Kidney glomerular epithelial cell (primary cell): ENCODE measurements at regions not wholly inside any gene's neighbourhood (a gene's known extent, or its start where the extent isn't known, plus 50 kb on each side); places are given as distances from the start of the nearest gene placed in this dataset.

ENCODE experiments used
- DNase-seq: peaks from one replicate; lab custom pipeline; 2025; lab: John Stamatoyannopoulos, UW

DNA sequence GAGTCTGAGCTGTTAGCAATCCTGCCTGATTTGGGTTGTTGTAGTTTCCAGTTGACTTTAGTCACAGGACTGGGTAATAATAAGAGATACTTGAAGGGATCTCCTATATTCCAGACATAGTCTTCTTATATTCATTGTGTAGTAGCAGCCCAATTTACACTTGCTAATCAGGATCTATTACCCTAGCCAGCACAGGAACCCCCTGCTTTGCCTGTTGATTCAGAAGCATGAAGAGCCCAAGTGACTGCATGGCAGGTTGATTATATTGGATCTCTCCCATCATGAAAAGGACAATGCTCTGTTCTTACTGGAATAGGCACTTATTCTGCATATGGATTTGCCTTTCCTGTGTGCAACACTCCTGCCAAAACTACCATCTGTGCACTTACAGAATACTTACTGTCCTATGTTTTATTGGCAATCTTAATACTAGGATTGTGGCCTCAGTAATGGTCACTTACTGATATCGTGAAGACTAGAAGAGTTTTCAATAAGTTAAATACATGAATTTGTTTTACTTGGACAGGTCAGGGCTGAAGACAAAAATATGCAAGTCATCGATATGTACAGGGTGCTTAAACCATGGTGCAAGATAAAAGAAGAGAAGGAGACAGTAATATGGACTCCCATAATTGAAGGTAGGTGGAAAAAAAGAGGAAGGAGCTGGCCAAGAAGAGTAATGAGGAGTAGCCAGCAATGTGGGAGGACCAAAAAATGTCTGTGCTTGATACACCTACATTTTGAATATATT lies 304.1 kb downstream of the MCTP2 start:
- DNase-seq: no peak

DNA sequence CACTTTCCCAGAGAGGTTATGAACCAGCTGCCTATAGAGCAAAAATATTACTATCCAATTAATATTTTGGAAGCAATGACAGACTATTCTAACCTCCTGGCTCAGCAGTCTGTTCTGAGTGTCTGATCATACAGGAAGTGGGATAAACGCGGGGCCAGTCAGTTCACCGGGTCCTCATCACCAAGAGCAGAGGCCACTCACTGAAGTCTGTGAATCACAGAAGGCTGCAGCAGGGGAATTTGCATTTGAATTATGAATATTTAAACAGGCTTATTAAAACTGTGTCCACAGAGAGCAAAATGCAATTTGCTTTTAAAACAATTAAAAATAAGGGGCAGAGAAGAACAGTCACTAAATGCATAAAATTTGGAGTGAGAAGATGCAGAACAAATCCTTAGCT lies 305.2 kb downstream of the MCTP2 start:
- no peak for DNase-seq

DNA sequence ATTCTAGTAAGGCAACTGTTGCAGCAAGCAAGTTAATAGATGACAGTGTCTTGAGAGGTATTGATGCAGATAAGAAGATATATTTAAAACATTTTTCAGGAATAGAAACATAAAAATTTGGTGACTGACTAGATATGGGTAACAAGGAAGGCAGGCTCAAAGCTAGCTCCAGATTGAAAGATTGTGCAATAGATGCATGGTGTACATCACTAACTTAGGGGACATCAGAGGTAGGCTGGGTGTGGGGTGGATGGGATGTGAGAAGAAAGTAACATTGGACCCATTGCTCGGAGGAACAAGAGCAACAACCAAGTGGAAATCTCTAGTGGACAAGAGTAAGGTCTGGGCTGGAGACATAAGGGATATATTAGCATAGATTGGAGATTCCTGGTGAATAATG lies 306.9 kb downstream of the MCTP2 start:
- no peak for DNase-seq

DNA sequence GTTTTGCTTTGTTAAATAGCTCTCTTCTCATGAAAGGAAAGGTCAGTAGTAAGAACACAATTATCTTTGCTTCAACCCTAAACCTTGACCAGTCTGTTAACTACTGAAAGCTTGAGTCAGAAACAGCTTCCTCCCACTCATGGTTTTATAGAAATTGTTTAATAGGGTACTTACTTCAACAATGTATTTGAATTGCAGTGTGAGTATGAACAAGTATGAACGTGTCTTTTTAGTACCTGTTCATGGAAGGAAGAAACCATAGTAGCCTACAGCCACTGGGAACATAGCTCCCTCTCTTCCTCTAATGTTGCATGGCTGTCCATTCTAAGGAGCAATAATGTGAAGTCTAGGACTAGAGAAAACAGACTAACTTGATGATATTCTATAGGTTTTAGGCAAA lies 311.0 kb downstream of the MCTP2 start:
- DNase-seq: no peak

DNA sequence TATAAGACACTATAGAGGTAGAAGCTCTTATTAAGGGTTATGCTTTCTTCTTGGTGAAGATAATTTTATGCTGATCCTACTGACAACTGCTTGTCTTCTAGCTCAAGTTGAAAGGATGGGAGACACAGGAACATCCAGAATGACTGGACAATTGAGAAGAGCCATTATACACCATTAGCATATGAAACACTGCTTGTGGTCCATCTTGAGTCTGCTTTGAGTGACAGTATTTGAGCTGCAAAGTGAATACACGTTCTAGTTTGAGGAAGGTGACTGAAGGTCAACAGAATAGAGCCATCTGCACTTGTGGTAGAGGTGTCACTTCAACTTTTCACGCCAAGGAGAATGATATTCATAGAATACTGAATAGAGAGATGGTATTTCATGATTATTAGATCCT lies 315.4 kb downstream of the MCTP2 start:
- no peak for DNase-seq

DNA sequence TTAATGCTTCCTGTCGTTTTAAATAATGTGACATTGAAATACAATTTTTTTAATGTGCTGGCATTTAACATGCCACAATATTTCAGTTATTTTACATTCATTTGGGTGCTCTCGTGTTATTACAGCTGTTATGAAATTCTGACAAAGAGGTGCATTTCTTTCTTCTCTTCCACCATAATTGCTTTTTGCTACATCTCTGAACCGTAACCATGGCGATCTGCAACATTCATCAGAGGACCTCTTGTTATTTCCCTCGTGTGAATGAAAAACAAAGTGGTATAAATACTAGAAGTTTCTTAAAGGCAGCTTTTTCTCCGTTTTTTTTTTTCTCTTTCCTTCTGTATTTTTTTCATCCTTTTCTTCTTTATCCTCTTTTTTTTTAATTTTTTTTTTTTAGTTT lies 316.4 kb downstream of the MCTP2 start:
- no peak for DNase-seq

DNA sequence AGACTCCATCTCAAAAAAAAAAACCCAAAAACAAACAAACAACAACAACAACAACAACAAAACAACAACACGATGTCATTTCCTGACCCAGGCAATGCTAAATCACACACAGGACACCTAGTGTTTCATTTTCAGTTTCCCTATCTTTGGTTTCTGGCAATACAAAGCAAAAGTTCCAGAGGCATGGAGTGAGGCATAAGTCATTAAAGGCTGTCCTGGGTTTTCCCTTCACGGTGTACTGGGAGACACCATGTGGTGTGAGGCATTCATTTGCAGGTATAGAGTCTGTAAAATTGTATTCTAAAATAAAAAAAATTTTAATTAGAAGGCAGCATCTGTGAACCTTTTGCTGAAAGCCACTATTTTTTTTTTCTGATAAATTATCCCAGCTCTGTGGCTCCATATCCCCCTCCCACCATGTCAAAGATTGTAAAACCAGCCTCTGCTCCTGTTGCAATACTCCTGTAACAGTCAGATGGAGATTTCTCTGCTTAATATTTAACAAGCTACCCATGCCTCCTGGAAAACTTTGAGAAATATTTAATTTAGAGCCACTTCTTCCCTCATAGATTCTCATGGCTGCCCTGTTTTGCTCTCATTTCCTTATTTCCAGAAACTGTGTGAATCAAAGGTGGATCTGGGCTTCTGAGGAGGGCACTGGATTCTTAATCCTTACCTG lies 324.6 kb downstream of the MCTP2 start:
- DNase-seq: no peak

DNA sequence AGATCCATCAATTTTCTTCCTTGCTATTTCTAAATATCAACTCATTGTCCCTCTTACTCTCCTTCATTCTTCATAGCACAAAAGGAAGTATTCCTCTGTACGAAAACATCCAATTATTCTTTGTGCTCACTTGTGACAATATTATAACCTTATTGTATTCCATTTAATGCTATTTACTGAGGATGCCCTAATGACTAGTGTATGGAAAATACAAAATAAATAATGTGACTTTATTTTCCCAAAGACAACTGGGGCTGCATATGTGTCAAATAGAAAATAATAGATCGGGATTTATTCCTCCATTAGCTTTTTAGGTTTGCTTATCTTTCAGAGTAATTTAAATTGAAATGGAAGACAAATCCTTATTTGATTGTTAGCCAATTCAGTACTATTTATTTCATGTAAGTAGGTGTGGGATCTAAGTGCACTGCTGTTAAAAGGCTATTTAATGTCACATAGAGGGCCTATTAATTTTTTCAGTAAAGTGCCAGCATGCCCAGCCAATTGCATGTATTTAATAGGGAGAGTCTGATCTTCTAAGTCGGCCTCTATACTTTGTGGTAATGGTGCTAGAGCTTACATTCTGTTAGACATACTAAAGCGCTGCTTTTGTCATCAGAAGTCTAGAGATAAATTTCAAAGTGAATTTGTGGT lies 329.8 kb downstream of the MCTP2 start:
- DNase-seq: no peak

DNA sequence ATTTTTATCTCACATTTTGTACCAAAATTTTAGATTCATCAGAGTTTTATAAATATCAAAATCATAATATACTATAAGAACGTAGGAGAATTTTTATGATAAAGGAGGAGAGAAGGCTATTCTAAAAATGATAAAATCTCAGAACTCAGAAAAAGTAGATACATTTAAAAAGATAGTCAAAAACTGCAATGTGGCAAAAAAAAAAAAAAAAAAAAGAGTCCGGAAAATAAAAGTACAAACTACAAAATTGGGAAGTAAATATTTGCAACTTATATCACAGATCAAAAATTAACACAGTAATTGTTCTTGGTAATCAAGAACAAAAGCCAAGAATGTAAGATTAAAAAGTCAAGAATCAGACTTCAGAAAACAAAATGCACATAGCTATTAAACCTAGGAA lies 332.1 kb downstream of the MCTP2 start:
- DNase-seq: no peak

DNA sequence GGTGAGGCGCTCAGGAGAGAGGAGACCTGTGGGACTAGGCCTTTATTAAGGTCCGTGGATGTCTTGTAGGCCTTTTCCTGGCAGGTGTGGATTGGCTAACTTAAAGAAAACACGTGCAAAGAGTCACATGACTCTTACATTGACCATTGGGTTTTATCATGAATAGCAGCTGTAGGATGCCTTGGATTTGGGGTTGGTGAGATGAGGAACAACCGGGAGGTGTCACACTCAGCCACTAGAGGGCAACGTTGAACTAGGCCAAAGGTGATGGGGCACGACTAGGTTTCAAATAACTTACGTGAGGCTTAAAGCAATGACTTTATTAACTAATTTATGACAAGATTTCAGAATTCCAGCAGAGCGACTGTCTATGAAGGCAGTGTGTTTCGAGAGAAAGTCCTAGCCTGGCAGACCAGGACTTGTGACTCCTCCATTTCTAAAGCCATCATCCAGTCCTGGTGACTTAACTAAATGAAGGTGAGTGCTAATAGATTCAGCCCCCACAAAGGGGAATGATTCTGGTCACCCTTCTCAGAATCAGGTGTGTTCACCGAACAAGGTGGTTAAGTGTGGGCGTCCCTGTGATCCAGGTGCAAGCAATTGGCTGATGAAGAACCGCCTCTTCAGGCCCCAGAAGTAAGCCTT lies 345.6 kb downstream of the MCTP2 start:
- DNase-seq: no peak

DNA sequence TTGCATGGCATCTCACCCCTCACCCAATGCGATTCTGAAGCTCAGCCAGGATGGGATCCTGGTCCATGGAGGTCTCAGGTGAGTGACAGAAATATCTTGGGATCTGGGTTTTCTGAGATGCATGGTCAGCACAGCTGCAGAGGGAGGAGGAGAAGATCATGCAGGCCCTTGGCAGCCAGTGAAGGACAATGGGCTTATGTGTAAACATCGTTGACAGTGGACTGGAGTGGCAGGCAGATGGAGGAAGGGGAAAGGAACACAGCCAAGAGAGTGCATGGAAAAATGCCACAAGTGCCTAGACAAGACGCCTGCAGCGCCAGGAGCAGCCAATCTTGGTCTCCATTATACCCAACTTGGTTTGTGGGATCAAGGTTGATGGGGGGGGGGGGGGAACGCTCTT lies 347.9 kb downstream of the MCTP2 start:
- DNase-seq: no peak

DNA sequence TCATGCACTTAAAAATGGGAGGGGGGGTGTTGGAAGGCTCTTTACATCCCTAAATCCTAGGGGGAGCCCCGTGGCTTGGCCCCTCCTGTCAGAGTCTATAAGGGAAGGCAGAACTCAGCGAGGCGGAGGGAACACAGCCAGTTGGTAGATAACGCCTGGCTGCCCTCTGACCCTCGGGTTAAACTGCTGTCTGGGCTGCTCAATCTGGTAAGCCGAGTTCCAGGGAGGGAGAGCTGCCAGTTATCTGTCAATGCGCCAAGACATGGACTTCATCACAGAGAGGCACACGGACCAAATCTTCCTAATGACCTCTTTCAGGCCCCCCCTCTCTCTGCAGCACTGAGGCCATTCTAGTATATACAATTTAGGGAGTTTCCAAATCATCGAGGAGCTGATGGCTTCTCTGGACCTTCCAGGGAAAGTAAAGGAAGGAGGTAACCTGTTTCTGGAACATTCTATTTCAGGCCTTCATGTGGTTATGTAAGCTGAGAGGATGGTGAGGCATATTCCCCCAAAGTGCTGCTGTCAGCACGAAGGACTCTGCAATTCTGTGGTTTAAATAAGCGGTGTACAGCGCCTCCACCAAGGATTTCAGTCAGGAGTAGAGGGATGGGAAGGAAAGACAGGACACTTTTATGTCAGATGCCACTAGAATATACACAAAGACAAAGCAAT lies 349.0 kb downstream of the MCTP2 start:
- DNase-seq: no peak

DNA sequence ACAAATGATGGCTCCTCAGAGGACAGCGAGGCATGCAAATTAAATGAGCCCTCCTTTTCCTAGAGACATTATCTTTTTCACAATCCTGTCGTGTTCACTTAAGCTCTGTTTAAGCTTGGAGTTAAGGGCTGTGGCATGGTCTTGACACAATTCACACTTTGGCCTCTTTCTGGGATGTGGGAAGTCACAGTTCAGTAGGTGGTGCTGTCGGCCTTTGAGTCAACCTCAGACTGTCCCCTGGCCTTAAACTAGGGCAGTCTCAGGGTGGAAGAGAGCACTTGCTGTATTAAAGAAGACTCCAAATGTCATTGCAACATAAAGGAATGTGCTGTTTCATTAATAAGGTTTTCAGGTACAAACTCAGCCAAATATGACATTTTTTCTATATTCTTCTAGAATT lies 351.0 kb downstream of the MCTP2 start:
- peak; percentile 19 for DNase-seq

DNA sequence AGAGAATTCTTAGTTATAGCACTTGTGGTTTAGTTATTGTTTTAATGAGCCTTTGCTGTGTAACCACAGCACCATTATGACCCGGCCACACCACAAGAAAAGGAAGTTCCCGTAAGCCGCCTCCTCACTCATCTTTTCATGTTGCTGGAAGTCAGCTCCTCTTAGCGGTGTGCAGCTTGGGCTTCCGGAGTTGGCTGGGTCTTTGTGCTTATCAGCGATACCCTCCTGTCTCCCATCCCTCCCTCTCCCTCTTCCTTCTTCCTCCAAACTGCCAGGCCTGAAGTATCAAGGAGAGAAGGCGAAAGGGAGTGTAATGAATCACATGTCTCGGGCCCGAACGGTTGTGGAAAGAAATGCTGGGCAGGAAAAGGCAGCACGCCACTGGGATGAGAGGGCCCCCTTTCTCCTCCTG lies 353.5 kb downstream of the MCTP2 start:
- no peak for DNase-seq

DNA sequence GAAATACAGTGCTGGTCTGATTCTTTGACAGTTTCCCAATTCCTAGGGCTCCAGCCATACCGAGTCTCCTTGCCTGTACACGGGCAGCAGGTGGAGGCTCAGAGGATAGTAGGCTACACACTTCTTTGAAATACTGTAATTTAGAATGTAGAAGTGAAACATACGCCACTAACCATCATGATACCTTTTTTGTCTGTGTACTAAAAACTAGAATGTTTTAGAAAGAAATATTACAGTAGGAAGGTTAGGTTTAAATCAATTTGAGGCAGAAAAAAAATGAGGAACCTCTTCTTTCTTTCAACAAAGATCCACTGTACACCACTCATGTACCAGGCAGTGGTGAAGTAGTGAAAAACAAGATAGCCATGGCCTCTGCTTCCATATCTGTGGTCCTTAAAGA lies 354.7 kb downstream of the MCTP2 start:
- no peak for DNase-seq

DNA sequence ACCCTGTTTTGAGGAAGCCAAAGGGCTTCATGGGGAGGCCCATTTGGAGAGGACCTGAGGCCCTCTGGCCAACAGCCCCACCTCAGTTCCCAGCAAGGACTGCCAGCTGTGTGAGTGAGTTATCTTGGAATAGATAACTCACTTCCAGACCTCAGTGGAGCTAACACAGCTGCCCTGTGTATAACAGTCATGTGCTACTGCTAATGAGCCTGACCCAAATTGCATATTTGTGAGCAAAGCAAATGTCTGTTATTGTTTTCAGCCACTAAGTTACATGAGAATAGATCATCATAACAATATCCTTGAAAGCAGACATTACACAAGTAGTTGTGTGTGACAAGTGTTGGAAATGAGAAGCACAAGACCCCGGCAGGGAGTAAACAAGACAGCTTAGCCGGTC lies 355.8 kb downstream of the MCTP2 start:
- no peak for DNase-seq

DNA sequence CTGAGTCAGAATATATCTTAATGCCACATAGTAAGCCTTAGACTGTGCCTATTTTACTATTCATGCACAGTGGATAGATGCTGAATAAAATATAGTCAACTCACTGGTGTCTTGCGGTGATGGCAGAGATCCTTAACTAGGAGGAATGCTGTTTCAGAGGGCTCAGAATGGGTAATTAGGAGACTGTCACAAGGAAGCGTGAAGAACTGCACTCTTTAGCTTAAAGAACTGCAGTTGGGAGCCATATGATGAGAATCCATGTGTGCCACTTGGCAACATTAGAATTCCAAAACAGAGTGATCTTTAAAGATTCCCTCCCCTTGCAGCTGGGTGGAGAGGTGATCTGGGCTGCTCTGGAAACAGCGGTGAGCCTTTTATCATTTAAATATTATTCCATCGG lies 357.6 kb downstream of the MCTP2 start:
- no peak for DNase-seq

DNA sequence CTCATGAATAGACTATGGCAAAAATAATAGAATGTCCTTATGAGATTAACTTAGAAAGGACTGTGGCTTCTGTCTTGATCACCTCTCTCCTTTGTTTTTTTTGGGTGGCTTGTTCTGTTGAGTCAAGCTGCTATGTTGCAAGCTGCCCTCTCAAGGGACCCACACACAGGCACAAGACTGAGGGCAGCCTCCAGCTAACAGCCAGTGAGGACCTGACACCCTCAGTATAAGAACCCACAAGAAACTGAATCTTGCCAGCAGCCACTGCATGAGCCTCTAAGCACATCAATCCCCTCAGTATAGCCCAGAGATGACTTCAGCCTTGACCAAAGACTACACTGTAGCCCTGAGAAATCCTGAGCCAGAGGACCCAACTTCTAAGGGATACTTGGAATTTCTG lies 361.1 kb downstream of the MCTP2 start:
- no peak for DNase-seq

DNA sequence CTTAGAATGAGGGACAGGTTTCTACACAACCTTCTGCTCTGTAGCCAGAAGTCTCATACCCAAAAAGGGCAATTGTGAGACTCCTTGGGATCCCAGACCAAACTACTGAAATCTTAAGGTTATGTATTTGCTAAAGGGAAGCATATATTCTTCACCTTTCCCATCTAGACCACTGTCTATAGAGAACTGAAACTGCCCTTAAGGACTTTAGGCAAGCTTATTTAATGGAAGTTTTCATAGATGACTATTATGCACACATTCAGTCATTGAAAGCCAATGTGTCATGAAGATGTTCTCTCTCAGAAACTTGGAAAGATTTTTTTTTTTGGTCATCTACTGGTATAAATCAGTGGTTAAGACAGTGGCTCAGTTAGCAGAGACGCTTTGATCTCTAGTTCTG lies 365.3 kb downstream of the MCTP2 start:
- no peak for DNase-seq

DNA sequence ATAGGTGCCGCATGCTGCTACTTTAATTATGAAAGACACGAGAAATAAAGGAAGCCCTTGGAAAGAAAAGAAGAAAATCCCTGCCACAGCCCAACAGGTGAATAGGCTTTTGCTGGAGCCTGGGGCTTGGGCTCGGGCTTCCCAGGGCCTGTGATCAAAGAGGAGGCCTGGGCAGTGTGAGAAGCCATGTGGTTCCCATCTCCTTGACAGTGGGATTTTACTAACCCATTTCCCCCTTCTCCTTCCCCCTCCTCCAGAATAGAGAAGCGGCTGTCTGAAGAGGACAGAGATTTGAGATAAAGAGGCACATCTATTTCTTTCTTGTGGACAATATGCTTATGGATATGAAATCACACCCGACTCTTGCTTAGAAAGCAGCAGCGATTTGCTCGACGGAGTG lies 369.1 kb downstream of the MCTP2 start:
- DNase-seq: no peak

DNA sequence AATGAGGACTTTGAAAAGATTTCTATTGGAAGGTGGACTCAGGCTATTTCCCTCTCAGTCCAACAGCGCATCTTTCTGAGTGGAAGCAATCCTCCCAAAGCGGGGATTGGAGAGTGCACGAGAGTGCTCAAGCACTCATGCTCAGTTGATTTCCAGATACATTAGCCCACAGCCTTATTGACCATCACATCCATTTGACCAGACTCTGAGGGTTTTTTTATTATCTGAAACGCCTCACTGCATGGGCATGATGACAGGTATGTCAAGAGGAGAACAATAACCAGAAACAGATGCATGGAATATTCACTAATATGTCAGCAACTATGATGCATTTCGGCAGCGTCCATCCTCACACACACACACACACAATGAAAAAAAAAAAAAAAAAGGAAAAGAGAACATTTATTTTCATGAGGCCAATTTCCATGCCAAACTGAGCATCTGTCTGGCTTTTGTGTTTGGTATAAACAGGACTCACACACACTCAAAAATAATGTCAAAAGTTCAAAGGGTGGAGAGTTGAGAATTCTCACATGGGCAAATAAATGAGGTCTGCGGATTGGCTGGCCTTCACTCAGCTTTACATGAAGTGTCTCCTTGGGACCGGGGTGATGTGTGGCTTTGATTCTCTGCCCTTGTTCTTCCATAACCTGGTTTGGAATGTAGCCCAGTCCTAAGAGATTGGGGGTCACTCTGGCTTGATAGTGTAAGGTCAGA lies 371.6 kb downstream of the MCTP2 start:
- no peak for DNase-seq

DNA sequence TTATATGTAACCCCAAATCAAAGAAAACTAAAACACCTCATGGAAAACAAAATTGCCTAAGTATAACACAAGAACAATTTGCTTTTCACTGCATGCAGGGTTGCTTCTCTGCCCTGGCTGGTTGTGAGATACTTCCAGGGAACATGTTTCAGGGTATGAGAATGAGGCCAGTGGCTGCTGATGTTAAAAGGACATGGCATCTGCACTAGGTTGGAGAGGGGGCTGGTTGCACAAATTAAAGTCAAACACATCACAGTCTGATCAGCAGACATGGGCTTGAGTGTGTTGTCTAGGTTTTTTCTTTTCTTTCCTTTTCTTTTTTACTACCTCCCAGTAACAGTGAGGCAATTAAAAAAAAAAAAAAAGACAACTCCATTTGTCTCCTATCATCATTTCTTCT lies 374.9 kb downstream of the MCTP2 start:
- no peak for DNase-seq
